K562 (cell line): ENCODE measurements at regions not wholly inside any gene's neighbourhood (a gene's known extent, or its start where the extent isn't known, plus 50 kb on each side); places are given as distances from the start of the nearest gene placed in this dataset.

ENCODE experiments used
- ATAC-seq: fragments of 200-7000 bp; cut with Tn5 transposase; 3 replicates; pipeline ENCODE4 v1.9.1; 2020; ENCODE audit warnings: moderate library complexity
- BruUV-seq: library from RNA; stranded (reverse); fragments of 400-500 nt; replicated peaks from 2 replicates; lab custom pipeline; 2021; lab: Mats Ljungman, UMichigan
- CTCF ChIA-PET: fragments of 300-600 bp; formaldehyde crosslinking; extraction: SDS; loops from one replicate; lab custom pipeline; 2021; ENCODE audit warnings: low intra/inter-chr PET ratio; lab: Yijun Ruan, JAX
- POLR2A ChIA-PET: fragments of 300-600, 350-650 bp; sonication (Branson Sonifier 250); formaldehyde crosslinking; extraction: SDS; loops from one replicate; lab custom pipeline; 2021; ENCODE audit warnings: antibody characterized with exemption, inconsistent platforms; lab: Yijun Ruan, JAX
- DNase-seq, 4 experiments: peaks; one replicate each; pipeline versions ENCODE4 v3.0.0 to v3.0.0-alpha.2; 2011 to 2018; ENCODE audit warnings: low spot score in 3 of 4, mixed read lengths in 3 of 4; ENCODE audit errors: extremely low read depth in 1 of 4
- FAIRE-seq: peaks from 2 replicates; lab custom pipeline; 2011; peaks lifted over from hg19 to GRCh38; lab: Jason Lieb, UNC
- H2AFZ ChIP-seq: 2 replicates; pipeline ENCODE4 v1.6.0; 2011; ENCODE audit warnings: low read depth, low read length, control low read depth, inconsistent platforms
- H3K27ac ChIP-seq: fragments of 200-600 bp; 3 replicates; pipeline ENCODE4 v1.8.0; 2011; ENCODE audit warnings: low read depth, mild to moderate bottlenecking, control low read depth, inconsistent platforms, low read length, moderate library complexity, mixed read lengths; ENCODE audit errors: extremely low read depth
- H3K27me3 ChIP-seq, 2 experiments: fragments of 300-600 bp in 1 of 2; 2 replicates in 1 of 2; 3 replicates in 1 of 2; pipeline versions ENCODE4 v1.6.0 to v1.8.0; 2011; ENCODE audit warnings: inconsistent platforms in 2 of 2, low read length in 2 of 2, mild to moderate bottlenecking in 1 of 2, mixed read lengths in 1 of 2, moderate library complexity in 1 of 2; ENCODE audit not compliant: control insufficient read depth in 2 of 2, insufficient read depth in 2 of 2
- H3K36me3 ChIP-seq: fragments of 300-600 bp; 3 replicates; pipeline ENCODE4 v1.8.0; 2011; ENCODE audit warnings: mild to moderate bottlenecking, low read length, inconsistent platforms; ENCODE audit not compliant: control insufficient read depth, insufficient read depth
- H3K4me1 ChIP-seq, 2 experiments: fragments of 200-600 bp in 1 of 2; replicated peaks in 1 of 2; 2 replicates in 1 of 2; 3 replicates in 1 of 2; pipeline versions ENCODE4 v1.5.1 to v1.8.0; 2011; ENCODE audit warnings: inconsistent platforms in 2 of 2, low read length in 2 of 2, mild to moderate bottlenecking in 1 of 2, mixed read lengths in 1 of 2, moderate library complexity in 1 of 2; ENCODE audit not compliant: control insufficient read depth in 2 of 2, insufficient read depth in 2 of 2
- H3K4me2 ChIP-seq: 2 replicates; pipeline ENCODE4 v1.6.1; 2011; ENCODE audit warnings: low read length, control low read depth, inconsistent platforms, mixed read lengths; ENCODE audit not compliant: insufficient read depth
- H3K4me3 ChIP-seq: fragments of 200-600 bp; sonication (generic), shearing (Covaris generic); 2 replicates; pipeline ENCODE4 v1.5.1; 2016; ENCODE audit warnings: control low read depth, inconsistent platforms
- H3K79me2 ChIP-seq: fragments of 200-600 bp; 3 replicates; pipeline ENCODE4 v1.8.0; 2011; ENCODE audit warnings: low read length, inconsistent platforms; ENCODE audit not compliant: control insufficient read depth, insufficient read depth
- H3K9ac ChIP-seq, 2 experiments: 2 replicates each; pipeline versions ENCODE4 v1.6.0 to v1.6.1; 2011; ENCODE audit warnings: low read depth in 2 of 2, low read length in 2 of 2, control low read depth in 1 of 2, inconsistent platforms in 1 of 2, mild to moderate bottlenecking in 1 of 2, mixed read lengths in 1 of 2; ENCODE audit not compliant: insufficient read depth in 1 of 2
- H3K9me1 ChIP-seq: one replicate; pipeline ENCODE4 v1.6.0; 2011; ENCODE audit warnings: inconsistent platforms, mild to moderate bottlenecking, low read length, moderate library complexity; ENCODE audit not compliant: control insufficient read depth, insufficient read depth
- H3K9me3 ChIP-seq: replicated peaks from 2 replicates; pipeline ENCODE4 v1.5.1; 2011; ENCODE audit warnings: low read depth, low read length, inconsistent platforms; ENCODE audit not compliant: control insufficient read depth, insufficient read depth
- H4K20me1 ChIP-seq: replicated peaks from 2 replicates; pipeline ENCODE4 v1.6.1; 2011; ENCODE audit warnings: low read length, inconsistent platforms, mixed read lengths; ENCODE audit not compliant: control insufficient read depth, insufficient read depth
- ARHGAP35 ChIP-seq: fragments of 450-650 bp; IDR thresholded peaks from 2 replicates; pipeline ENCODE4 v1.6.1; 2018; ENCODE audit not compliant: partially characterized antibody
- KLF13 ChIP-seq: fragments of 450-650 bp; IDR thresholded peaks from 2 replicates; pipeline ENCODE4 v1.6.1; 2016; ENCODE audit warnings: missing genetic modification characterization, low read depth, mild to moderate bottlenecking, missing compliant biosample characterization, moderate library complexity, borderline replicate concordance
- NCOR1 ChIP-seq: fragments of 450-650 bp; IDR thresholded peaks from 2 replicates; pipeline ENCODE4 v1.6.1; 2016; ENCODE audit warnings: mild to moderate bottlenecking, moderate library complexity
- PTRF ChIP-seq: fragments of 450-650 bp; IDR thresholded peaks from 2 replicates; pipeline ENCODE4 v1.6.1; 2016; ENCODE audit warnings: mild to moderate bottlenecking, missing genetic modification characterization, missing compliant biosample characterization
- U2AF2 ChIP-seq: fragments of 200-400 bp; formaldehyde crosslinking; optimal IDR thresholded peaks from 2 replicates; pipeline ENCODE3; 2017; ENCODE audit warnings: low read depth, mild to moderate bottlenecking, low read length
- ZKSCAN1 ChIP-seq: fragments of 150-350 bp; IDR thresholded peaks from 2 replicates; pipeline ENCODE4 v1.6.1; 2016; ENCODE audit warnings: low read depth, low read length
- ZNF143 ChIP-seq: sonication (generic); formaldehyde crosslinking; IDR thresholded peaks from 2 replicates; pipeline ENCODE4 v1.9.0; 2022; ENCODE audit warnings: mild to moderate bottlenecking, missing genetic modification reagents
- ZNF212 ChIP-seq: fragments of 450-650 bp; formaldehyde crosslinking; IDR thresholded peaks from 2 replicates; pipeline ENCODE4 v1.4.0; 2020; ENCODE audit warnings: mild to moderate bottlenecking
- ZNF740 ChIP-seq, 3 experiments: fragments of 200-800 bp in 1 of 3; sonication (Bioruptor generic) in 1 of 3; sonication (generic) in 1 of 3; formaldehyde crosslinking in 1 of 3; IDR thresholded peaks; 2 replicates each; pipeline versions ENCODE4 v1.6.1 to v1.8.0; 2016 to 2022; ENCODE audit warnings: mild to moderate bottlenecking in 2 of 3, missing compliant biosample characterization in 2 of 3, missing genetic modification characterization in 2 of 3, missing genetic modification reagents in 1 of 3
- in situ Hi-C: fragments of 300-500 bp; cut with MboI; formaldehyde crosslinking; loops from 4 replicates; pipeline ENCODE4 v1.15.0; 2018; ENCODE audit warnings: inconsistent platforms, mixed read lengths
- intact Hi-C: fragments of 100-400 bp; cut with micrococcal nuclease; formaldehyde crosslinking; loops from 2 replicates; pipeline ENCODE4 v1.14.2; 2022
- TF ChIP-seq, protein P1 (sequence below), 2 experiments: IDR thresholded peaks in 1 of 2; conservative IDR thresholded peaks in 1 of 2; 2 replicates each; pipeline ENCODE4 v1.6.1; 2016; ENCODE audit warnings: low read depth in 2 of 2, mild to moderate bottlenecking in 1 of 2, missing compliant biosample characterization in 1 of 2, missing genetic modification characterization in 1 of 2, moderate library complexity in 1 of 2

DNA sequence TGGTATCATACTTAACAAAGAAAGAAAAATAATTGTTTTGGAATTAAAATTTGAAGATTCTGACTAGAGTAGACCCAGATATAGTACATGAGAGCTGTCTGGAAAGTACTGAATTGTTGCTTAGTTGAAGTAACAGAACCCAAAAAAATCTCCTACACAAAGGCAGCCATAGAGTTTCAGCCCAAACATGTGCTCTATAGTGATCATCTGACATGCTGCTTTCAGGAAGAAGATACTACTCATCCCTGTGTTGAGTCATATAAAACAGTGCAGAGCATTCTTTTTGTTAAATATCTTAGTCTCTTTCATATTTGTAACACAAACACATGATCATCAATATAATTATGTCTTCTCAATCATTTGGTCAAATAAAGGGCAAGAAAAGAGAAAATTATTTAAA, 84.8 kb upstream of the PTPRM start:
- H3K36me3 ChIP-seq, result no peaks in the 10 kb centered on the region
- H3K9me1 ChIP-seq, result no peaks in the 10 kb centered on the region

More for the DNA sequence above, 84.8 kb upstream of the PTPRM start:
- Histone ChIP-seq H3K4me1 (no peaks in the 10 kb centered on the region), H2AFZ (no peak overlapping the region), H3K4me2 (no peak overlapping the region), H3K9me3 (no peaks in the 10 kb centered on the region), H3K27ac (no peak overlapping the region), H3K27me3 (peaks cover 4 to 5% of the 10 kb centered on the region in 2 experiments; a peak in 2 of 5 replicates), H3K9ac (no peak overlapping the region), H3K79me2 (no peaks in the 10 kb centered on the region), H4K20me1 (no peaks in the 10 kb centered on the region), H3K4me3 (no peak overlapping the region)
- no TSS peak for BruUV-seq
- no peak for TF ChIP-seq U2AF2
- no peak for TF ChIP-seq ZNF212 (CRISPR knock-in tag)
- no peak for TF ChIP-seq KLF13 (tag)
- TF ChIP-seq PTRF (tag), result no peak
- TF ChIP-seq ZNF143 (CRISPR knock-in tag), result no peak
- TF ChIP-seq ZNF740 (CRISPR knock-in tag; IDR thresholded peaks at IDR 0.05), result no peak
- TF ChIP-seq ZNF740 (tag; IDR thresholded peaks at IDR 0.05), result no peak
- no peak for TF ChIP-seq NCOR1
- TF ChIP-seq ZKSCAN1, result no peak
- TF ChIP-seq, protein P1, sequence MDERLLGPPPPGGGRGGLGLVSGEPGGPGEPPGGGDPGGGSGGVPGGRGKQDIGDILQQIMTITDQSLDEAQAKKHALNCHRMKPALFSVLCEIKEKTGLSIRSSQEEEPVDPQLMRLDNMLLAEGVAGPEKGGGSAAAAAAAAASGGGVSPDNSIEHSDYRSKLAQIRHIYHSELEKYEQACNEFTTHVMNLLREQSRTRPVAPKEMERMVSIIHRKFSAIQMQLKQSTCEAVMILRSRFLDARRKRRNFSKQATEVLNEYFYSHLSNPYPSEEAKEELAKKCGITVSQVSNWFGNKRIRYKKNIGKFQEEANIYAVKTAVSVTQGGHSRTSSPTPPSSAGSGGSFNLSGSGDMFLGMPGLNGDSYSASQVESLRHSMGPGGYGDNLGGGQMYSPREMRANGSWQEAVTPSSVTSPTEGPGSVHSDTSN (CRISPR knock-in tag; IDR thresholded peaks at IDR 0.05; ENCODE audit: low read depth), result no peak
- TF ChIP-seq, protein P1 (tag; conservative IDR thresholded peaks at IDR 0.05; ENCODE audit: low read depth), result no peak
- no peak for TF ChIP-seq ARHGAP35
- no peak for FAIRE-seq
- ATAC-seq, result no peak
- DNase-seq, result no peak
- in situ Hi-C loops (no loop called here), intact Hi-C loops (no loop called here)
- POLR2A ChIA-PET, result no interaction called here
- CTCF ChIA-PET, result no interaction called here
